CD4-positive, alpha-beta T cell treated with Interleukin-10 for 1 hour (primary cell): ENCODE measurements at regions not wholly inside any gene's neighbourhood (a gene's known extent, or its start where the extent isn't known, plus 50 kb on each side); places are given as distances from the start of the nearest gene placed in this dataset.
"Not testable (repeated sequence)": the region's sequence is repeated elsewhere in the genome, so short reads cannot be mapped to it uniquely, and the experiment has no call there.

Experiments used
- DNase-seq: peaks from one replicate; pipeline ENCODE4 v3.0.0-alpha.2; 2020

GRCh38 chr9:3773362-3774060 is 247.7 kb upstream of the RFX3 start:
- DNase-seq, result no peak

- DNase-seq, result no peak
These were observed 243.8 kb upstream of the RFX3 start for GRCh38 chr9:3769646-3770045.

GRCh38 chr9:3768712-3769457 is 243.1 kb upstream of the RFX3 start:
- no peak for DNase-seq

GRCh38 chr9:3768286-3768685 is 242.5 kb upstream of the RFX3 start:
- DNase-seq, result no peak

GRCh38 chr9:3762076-3762475 is 236.3 kb upstream of the RFX3 start:
- DNase-seq, result no peak

- no peak for DNase-seq
These were observed 234.2 kb upstream of the RFX3 start for GRCh38 chr9:3760031-3760430.

GRCh38 chr9:3758816-3759576 is 233.2 kb upstream of the RFX3 start:
- DNase-seq, result no peak

- DNase-seq, result no peak
These were observed 230.3 kb upstream of the RFX3 start for GRCh38 chr9:3756071-3756470.

- DNase-seq, result no peak
These were observed 225.4 kb upstream of the RFX3 start for GRCh38 chr9:3751125-3751758.

- DNase-seq, result no peak
These were observed 224.5 kb upstream of the RFX3 start for GRCh38 chr9:3750321-3750720.

- no peak for DNase-seq
These were observed 220.8 kb upstream of the RFX3 start for GRCh38 chr9:3746296-3747275.

GRCh38 chr9:3743901-3744413 is 218.2 kb upstream of the RFX3 start:
- DNase-seq, result no peak

- no peak for DNase-seq
These were observed 216.8 kb upstream of the RFX3 start for GRCh38 chr9:3742586-3742985.

GRCh38 chr9:3741729-3742128 is 215.9 kb upstream of the RFX3 start:
- DNase-seq, result no peak

- no peak for DNase-seq
These were observed 215.1 kb upstream of the RFX3 start for GRCh38 chr9:3740690-3741419.

- DNase-seq, result no peak
These were observed 210.4 kb upstream of the RFX3 start for GRCh38 chr9:3736161-3736560.

GRCh38 chr9:3735251-3735650 is 209.4 kb upstream of the RFX3 start:
- DNase-seq, result no peak

GRCh38 chr9:3733527-3734262 is 207.9 kb upstream of the RFX3 start:
- not testable (repeated sequence) for DNase-seq

- DNase-seq, result no peak
These were observed 207.2 kb upstream of the RFX3 start for GRCh38 chr9:3733039-3733408.
